Adrenal gland (tissue), 9 donors: ENCODE measurements at regions not wholly inside any gene's neighbourhood (a gene's known extent, or its start where the extent isn't known, plus 50 kb on each side); places are given as distances from the start of the nearest gene placed in this dataset.
"Not testable (repeated sequence)": the region's sequence is repeated elsewhere in the genome, so short reads cannot be mapped to it uniquely, and the experiment has no call there.

Source experiments
- DNase-seq, 7 donors: peaks; one replicate each; pipeline ENCODE4 v3.0.0-alpha.2; 2019 to 2020
- H3K27ac ChIP-seq, 5 donors: fragments of 200-600 bp; sonication (generic) in 4 of 5; 1 replicate in 3 of 5; 2 replicates in 2 of 5; pipeline versions ENCODE4 v1.5.1 to v1.8.0; 2016 to 2020; ENCODE audit warnings: mild to moderate bottlenecking in 1 of 5
- H3K27me3 ChIP-seq: fragments of 200-600 bp; 2 replicates; pipeline ENCODE4 v1.8.0; 2021
- H3K36me3 ChIP-seq, 2 donors: fragments of 200-600 bp; replicated peaks in 1 of 2; 1 replicate in 1 of 2; 2 replicates in 1 of 2; pipeline versions ENCODE4 v1.5.1 to v1.8.0; 2018 to 2022
- H3K4me1 ChIP-seq, 2 donors: fragments of 200-600 bp; replicated peaks in 1 of 2; 1 replicate in 1 of 2; 2 replicates in 1 of 2; pipeline versions ENCODE4 v1.5.1 to v1.8.0; 2018 to 2021
- H3K4me3 ChIP-seq, 4 donors: fragments of 200-600 bp; sonication (generic) in 3 of 4; one replicate each; pipeline ENCODE4 v1.5.1; 2016 to 2018
- H3K9me3 ChIP-seq, 3 donors: fragments of 200-600 bp; sonication (generic) in 1 of 3; replicated peaks in 1 of 3; 1 replicate in 2 of 3; 2 replicates in 1 of 3; pipeline versions ENCODE4 v1.5.1 to v1.8.0; 2016 to 2021
- POLR2A ChIP-seq, 2 donors: fragments of 450-650 bp; IDR thresholded peaks; one replicate each; pipeline ENCODE4 v1.6.1; 2017; ENCODE audit warnings: antibody characterized with exemption in 2 of 2, mild to moderate bottlenecking in 2 of 2, moderate library complexity in 1 of 2
- WGBS, 4 donors: extraction: QIAGEN DNeasy Blood & Tissue Kit in 2 of 4; methylation state at CpG; one replicate each; pipeline versions ENCODE4 v1.1.5 to v1.1.7; 2013 to 2017; 5-methylcytosine and 5-hydroxymethylcytosine counted together
- intact Hi-C, 2 donors: fragments of 100-400 bp; cut with DNase I; formaldehyde crosslinking; loops; one replicate each; pipeline versions ENCODE4 v1.14.1 to v1.15.0; 2022 to 2023
- TF ChIP-seq, protein P1 (sequence below), 6 experiments: fragments of 450-650 bp in 4 of 6; fragments of 200-600 bp in 2 of 6; sonication (generic) in 1 of 6; IDR thresholded peaks; 1 replicate in 5 of 6; 2 replicates in 1 of 6; pipeline versions ENCODE4 v1.5.1 to v1.8.0; 2016 to 2021; ENCODE audit warnings: antibody characterized with exemption in 6 of 6, mild to moderate bottlenecking in 2 of 6, moderate library complexity in 1 of 6
- donor health status: healthy with polysubstance abuse.
- donor health status: Bipolar disorder and iron deficiency.
- donor health status: DM: yes; HTN: yes; CAD: no.
- donor health status: DM: no; HTN: no; CAD: no.
- donor health status: DM: no; HTN: no; CAD: no.

DNA sequence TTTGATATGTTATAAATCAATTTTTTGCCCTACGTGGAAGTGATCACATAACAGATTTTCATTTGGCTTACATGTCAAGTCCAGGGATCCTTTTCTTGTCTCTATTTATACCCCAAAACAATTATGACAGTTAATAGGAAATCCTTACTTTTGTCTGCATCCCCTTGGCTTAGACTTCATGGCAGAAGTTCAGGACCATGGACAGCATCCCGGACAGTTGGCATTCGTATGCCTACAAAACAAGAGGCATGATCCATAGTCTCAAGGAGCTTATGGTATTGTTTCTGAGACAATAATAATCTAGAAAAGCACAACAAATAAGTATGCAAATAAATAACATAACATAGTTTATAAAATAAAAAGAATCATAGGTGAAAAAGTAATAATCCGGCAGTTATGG is 214.3 kb upstream of the GRIA1 start:
- DNase-seq: peak in 5 of 7 donors; percentile 20 to 38 (median 25)

DNA sequence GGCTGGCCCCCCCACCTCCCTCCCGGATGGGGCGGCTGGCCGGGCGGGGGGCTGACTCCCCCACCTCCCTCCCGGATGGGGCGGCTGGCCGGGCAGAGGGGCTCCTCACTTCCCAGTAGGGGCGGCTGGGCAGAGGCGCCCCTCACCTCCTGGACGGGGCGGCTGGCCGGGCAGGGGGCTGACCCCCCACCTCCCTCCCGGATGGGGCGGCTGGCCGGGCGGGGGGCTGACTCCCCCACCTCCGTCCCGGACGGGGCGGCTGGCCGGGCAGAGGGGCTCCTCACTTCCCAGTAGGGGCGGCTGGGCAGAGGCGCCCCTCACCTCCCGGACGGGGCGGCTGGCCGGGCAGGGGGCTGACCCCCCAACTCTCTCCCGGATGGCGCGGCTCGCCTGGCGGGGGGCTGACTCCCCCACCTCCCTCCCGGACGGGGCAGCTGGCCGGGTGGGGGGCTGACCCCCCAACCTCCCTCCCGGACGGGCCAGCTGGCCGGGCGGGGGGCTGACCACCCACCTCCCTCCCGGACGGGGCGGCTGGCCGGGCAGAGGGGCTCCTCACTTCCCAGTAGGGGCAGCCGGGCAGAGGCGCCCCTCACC is 194.1 kb upstream of the GRIA1 start:
- 80 to 92% (median 88%) methylated on average over 2 to 33 of the region's 45 CpGs; no CpG with 5 or more reads in 1 of the 4 donors for WGBS, 4 donors
- H3K27ac ChIP-seq, intact Hi-C loops, H3K4me3 ChIP-seq, H3K36me3 ChIP-seq, H3K4me1 ChIP-seq, H3K9me3 ChIP-seq, H3K27me3 ChIP-seq, DNase-seq: not testable (repeated sequence)

More for the DNA sequence above, 214.3 kb upstream of the GRIA1 start:
- intact Hi-C loops: no loop called here
- Histone ChIP-seq H3K27me3 (no peaks in the 10 kb centered on the region), H3K9me3 (no peaks in the 10 kb centered on the region), H3K27ac (no peak overlapping the region), H3K4me1 (no peaks in the 10 kb centered on the region), H3K36me3 (no peaks in the 10 kb centered on the region), H3K4me3 (no peak overlapping the region)
- 39 to 45% (median 43%) methylated on average over 4 of the region's 4 CpGs for WGBS, 4 donors
- TF ChIP-seq, protein P1, sequence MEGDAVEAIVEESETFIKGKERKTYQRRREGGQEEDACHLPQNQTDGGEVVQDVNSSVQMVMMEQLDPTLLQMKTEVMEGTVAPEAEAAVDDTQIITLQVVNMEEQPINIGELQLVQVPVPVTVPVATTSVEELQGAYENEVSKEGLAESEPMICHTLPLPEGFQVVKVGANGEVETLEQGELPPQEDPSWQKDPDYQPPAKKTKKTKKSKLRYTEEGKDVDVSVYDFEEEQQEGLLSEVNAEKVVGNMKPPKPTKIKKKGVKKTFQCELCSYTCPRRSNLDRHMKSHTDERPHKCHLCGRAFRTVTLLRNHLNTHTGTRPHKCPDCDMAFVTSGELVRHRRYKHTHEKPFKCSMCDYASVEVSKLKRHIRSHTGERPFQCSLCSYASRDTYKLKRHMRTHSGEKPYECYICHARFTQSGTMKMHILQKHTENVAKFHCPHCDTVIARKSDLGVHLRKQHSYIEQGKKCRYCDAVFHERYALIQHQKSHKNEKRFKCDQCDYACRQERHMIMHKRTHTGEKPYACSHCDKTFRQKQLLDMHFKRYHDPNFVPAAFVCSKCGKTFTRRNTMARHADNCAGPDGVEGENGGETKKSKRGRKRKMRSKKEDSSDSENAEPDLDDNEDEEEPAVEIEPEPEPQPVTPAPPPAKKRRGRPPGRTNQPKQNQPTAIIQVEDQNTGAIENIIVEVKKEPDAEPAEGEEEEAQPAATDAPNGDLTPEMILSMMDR (IDR thresholded peaks at IDR 0.05): no peak
- TF ChIP-seq POLR2A (IDR thresholded peaks at IDR 0.05): no peak

DNA sequence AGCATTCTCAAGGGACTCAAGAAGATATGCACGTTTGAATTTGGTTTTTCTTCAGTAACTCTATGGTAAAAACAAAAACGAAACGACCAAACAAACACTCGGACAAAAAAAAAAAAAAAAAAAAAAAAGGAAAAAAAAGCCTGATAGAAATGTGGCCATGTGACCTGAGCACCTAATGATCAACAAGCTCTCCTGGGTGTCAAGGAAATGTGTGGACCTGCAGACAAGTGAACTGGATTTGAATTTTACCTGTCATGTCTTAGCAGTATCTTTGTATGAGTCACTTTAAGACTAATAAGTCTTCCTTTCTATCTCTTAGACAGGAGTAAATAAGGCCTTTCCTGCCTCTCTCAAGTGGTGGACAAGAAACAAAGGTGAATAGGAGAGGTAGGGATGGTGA is 190.6 kb upstream of the GRIA1 start:
- Histone ChIP-seq H3K27me3 (no peaks in the 10 kb centered on the region), H3K9me3 (no peaks in the 10 kb centered on the region), H3K36me3 (no peaks in the 10 kb centered on the region), H3K27ac (no peak overlapping the region), H3K4me3 (no peak overlapping the region), H3K4me1 (no peaks in the 10 kb centered on the region)
- intact Hi-C loops: no loop called here
- 52 to 70% (median 55%) methylated on average over 4 of the region's 4 CpGs for WGBS, 4 donors
- TF ChIP-seq, protein P1 (IDR thresholded peaks at IDR 0.05): no peak
- TF ChIP-seq POLR2A (IDR thresholded peaks at IDR 0.05): no peak
- no peak for DNase-seq

DNA sequence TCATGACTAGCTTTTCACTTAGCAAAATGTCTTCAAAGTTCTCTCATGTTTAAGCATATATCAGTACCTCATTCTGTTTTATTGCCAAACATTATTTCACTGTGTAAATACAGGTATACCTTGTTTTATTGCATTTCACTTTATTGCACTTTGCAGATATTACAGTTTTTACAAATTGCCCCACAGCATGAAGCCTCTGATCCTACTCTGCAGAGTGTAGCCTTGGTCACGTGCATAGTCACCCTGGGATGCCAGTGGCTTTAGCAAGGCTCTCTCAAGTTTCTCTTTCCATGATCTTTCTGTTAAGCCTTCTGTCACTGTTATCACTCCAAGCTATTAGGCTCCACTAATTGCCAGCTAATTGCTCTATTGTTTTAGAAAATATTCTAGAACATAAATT is 182.2 kb upstream of the GRIA1 start:
- H3K9me3 ChIP-seq: no peaks in the 10 kb centered on the region
- no peak overlapping the region for H3K27ac ChIP-seq
- no peaks in the 10 kb centered on the region for H3K4me1 ChIP-seq
- DNase-seq: no peak
- H3K36me3 ChIP-seq: no peaks in the 10 kb centered on the region
- WGBS, 4 donors: 29 to 35% (median 33%) methylated on average over 1 of the region's 1 CpG
- no peaks in the 10 kb centered on the region for H3K27me3 ChIP-seq
- TF ChIP-seq POLR2A (IDR thresholded peaks at IDR 0.05): no peak
- TF ChIP-seq, protein P1 (IDR thresholded peaks at IDR 0.05): no peak
- no peak overlapping the region for H3K4me3 ChIP-seq
- intact Hi-C loops: no loop called here

DNA sequence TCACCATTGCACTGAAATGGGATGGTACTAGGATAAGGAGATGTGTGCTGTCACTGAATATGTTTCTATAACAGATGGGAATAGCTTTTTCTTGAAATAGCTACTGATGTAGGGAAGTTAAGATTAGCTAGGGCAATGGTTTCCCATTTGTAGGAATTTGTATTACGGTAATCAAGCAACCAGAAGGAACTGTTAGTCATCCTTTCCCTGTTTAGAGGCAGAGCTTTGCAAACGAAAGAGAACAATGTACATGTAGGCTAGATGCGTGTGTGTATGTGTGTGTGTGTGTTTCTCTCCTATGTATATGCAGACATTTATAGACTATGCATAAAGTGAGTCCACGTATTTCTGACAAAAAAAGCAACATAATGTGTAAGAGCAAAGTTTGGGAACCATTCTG is 171.9 kb upstream of the GRIA1 start:
- H3K36me3 ChIP-seq: no peaks in the 10 kb centered on the region
- intact Hi-C loops: no loop called here
- H3K4me1 ChIP-seq: no peaks in the 10 kb centered on the region
- DNase-seq: no peak
- H3K27me3 ChIP-seq: no peaks in the 10 kb centered on the region
- H3K4me3 ChIP-seq: no peak overlapping the region
- no peak overlapping the region for H3K27ac ChIP-seq
- no peaks in the 10 kb centered on the region for H3K9me3 ChIP-seq
- TF ChIP-seq, protein P1 (IDR thresholded peaks at IDR 0.05): no peak
- no peak for TF ChIP-seq POLR2A (IDR thresholded peaks at IDR 0.05)
- WGBS, 4 donors: 60 to 72% (median 65%) methylated on average over 4 of the region's 4 CpGs
